GM18505 (cell line): ENCODE measurements at regions not wholly inside any gene's neighbourhood (a gene's known extent, or its start where the extent isn't known, plus 50 kb on each side); places are given as distances from the start of the nearest gene placed in this dataset.
"Not testable (repeated sequence)": the region's sequence is repeated elsewhere in the genome, so short reads cannot be mapped to it uniquely, and the experiment has no call there.

Source experiments
- ATAC-seq: cut with Tn5 transposase; IDR thresholded peaks from one replicate; pipeline ENCODE4 v1.9.1; 2021; ENCODE audit not compliant: unreplicated experiment
- POLR2A ChIP-seq: IDR thresholded peaks from 4 replicates; pipeline ENCODE4 v1.6.1; 2011; ENCODE audit warnings: borderline replicate concordance; ENCODE audit not compliant: insufficient read depth, insufficient read length; ENCODE audit errors: extremely low read depth

GRCh38 chr6:6734479-6735465 lies 146.3 kb downstream of the LY86 start:
- no peak for ATAC-seq
- TF ChIP-seq POLR2A, result no peak

DNA sequence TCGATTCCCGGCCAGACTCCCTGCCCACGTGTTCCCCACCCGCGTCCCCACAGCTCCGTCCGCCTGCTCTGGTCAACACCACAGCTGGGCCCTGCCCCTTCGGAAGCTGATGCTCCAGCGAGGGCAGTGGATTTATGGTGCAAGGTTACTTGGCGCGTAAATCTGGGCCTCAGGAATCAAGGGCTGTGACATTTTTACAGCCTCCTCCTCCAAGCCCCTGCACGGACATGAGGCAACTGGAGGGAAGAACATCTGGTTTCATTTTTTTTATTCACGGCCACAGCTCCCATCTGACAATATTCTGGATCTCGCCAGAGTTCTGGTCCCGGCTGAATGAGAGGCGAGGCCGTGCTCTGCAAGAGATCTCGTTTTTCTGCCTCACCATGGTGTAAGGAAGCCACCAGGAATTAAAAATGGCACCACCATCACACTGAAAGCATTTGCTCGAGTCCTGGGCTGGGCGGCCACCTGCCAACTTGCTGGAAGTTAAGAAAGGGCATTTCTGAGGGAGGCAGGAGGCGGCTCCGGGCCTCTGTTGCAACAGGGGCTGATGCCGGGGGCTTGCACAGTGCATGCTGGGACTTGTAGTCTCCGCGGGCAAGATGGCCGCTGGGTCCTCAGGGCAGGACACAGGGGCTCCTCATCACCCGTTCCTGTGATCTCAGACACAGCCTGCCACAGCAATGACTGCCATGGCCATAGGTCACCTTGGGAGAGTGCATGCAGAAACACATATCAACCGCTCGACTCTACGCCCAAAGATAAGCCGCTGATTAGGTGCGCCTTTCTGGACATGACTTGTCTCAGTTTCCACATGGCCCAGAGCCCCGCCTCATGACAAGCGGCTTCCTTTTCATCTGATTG lies 148.5 kb downstream of the LY86 start:
- ATAC-seq, result no peak

DNA sequence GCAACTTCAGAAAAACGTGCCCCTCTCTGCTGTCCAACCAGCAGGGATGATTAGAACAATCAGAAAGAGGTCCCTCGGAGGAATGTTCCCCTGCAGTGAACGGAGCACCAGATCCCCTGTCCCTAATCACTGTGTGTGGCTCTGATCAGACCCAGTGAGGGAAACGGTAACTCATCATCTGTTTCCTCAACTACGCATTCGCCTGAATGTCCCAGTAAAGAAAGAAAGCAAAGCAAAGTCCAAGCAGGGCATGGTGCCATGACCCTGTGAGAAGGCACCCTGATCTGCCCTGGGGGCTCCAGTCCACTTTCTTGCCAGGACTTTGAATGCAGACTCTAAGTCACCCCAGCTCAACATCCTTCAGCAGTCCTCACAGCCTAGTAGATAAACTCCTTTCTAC lies 149.2 kb downstream of the LY86 start:
- ATAC-seq, result no peak
- TF ChIP-seq POLR2A, result no peak

More for the DNA sequence above, 148.5 kb downstream of the LY86 start:
- TF ChIP-seq POLR2A, result no peak

DNA sequence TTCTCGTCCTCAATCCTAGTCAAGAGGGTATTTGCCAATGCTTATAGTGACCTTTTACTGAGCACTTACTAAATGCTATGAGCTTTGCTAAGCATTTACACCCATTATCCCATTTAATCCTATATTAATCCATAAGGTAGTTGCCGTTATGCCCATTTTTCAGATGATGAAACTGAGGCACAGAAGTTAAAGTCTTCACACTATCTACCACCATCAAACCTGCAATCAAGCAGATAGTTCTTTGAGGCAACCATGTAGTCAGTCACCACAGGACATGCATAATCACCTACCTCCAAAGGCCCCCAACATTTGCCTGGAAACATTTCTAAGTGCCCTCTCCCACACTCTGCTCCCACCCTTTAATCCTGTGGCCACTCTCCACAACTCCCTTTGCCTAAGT lies 149.6 kb downstream of the LY86 start:
- ATAC-seq, result no peak
- no peak for TF ChIP-seq POLR2A

DNA sequence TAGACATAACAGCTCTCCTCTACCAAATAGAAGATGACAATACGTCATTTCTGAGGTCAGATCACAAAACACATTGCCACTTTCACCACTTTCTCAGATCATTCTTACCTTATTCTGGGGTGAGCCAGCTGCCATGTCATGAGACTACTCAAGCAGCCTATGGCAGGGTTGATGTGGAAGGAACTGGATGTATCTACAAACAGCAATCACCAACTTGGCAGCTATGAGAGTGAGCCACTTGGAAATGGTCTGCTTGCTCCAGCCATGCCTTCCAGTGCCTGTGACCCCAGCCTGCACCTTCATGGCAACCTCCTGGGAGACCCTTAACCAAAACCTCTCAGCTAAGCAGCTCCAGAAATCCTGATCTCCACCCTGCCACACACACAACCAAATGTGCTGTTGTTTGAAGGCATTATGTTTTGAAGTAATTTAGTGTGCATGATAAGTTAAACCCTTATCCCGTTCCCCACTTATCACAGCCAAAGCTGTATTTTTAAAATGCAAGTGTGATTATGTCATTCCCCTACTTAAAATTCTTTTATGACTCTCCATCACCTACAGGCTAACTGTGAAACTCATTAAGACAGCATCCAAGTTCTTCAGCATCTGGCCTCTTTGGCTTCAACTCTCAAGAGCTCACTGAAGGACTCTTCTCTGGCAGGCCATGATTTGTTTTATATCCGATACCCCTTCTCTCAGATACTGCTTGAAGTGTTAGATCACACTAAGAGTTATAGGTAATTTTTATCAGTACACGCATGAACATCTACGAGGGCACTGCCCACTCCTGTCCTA lies 150.6 kb downstream of the LY86 start:
- no peak for ATAC-seq
- TF ChIP-seq POLR2A, result no peak

- no peak for ATAC-seq
- no peak for TF ChIP-seq POLR2A
Observed at GRCh38 chr6:6740595-6740994, 152.1 kb downstream of the LY86 start.

DNA sequence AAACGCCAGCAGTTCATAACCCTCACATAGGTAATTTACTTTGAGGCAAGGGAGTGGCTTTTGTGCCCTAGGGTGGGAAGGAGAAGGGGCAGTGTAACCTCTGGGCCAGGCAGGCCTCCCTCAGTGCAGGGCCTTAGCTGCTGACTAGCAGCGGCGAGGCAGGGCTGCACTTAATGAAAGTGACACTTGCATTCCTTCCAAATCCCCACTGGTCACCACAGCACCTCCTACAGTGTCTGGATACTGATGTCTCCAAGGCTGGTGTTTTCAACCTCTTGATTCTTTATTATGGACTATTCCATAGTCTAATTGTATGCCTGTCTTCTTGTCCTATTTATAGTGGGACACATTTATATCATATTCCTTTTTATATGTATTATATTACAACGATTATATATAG lies 152.7 kb downstream of the LY86 start:
- no peak for TF ChIP-seq POLR2A
- ATAC-seq, result no peak

DNA sequence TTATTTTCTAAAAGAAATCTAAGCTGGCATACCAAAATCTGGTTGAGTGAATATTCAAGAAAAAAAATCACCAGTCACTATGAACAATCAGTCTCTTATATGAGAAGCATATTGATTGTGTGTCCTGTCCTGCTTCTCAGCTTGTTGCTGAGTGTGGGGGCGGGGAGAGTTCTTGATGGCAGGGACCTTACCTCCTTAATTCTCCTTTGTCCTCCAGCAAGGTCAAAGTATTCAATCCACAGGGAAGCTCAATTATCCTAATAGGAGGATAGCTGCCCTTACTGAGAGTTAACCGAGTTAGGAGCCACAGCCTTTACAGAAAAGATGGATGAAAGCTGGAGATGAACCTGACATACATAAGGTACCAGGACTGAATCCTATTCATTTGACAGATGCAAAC lies 154.0 kb downstream of the LY86 start:
- no peak for TF ChIP-seq POLR2A

DNA sequence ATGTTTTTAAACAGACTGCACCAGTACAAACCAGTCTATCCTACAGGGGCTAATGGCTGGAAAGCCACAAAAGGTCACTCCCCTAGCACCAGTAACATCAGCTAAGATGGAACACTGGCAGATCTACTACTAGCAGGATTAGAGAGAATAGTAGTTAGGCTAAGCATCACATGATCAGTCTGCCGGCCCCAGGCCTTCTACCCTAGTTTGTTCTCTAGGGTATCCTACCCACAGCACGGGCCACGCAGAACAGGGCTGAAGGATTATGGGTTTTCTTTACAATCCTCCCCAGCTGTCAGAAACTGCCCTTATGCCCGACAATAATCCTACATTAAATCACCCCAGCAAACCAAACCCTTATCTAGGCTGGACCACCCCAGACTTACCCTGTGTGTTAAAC lies 156.0 kb downstream of the LY86 start:
- TF ChIP-seq POLR2A, result no peak

More for the DNA sequence above, 154.0 kb downstream of the LY86 start:
- ATAC-seq, result no peak

GRCh38 chr6:6745637-6746332 lies 157.3 kb downstream of the LY86 start:
- ATAC-seq, result not testable (repeated sequence)

More for the DNA sequence above, 156.0 kb downstream of the LY86 start:
- ATAC-seq, result no peak

DNA sequence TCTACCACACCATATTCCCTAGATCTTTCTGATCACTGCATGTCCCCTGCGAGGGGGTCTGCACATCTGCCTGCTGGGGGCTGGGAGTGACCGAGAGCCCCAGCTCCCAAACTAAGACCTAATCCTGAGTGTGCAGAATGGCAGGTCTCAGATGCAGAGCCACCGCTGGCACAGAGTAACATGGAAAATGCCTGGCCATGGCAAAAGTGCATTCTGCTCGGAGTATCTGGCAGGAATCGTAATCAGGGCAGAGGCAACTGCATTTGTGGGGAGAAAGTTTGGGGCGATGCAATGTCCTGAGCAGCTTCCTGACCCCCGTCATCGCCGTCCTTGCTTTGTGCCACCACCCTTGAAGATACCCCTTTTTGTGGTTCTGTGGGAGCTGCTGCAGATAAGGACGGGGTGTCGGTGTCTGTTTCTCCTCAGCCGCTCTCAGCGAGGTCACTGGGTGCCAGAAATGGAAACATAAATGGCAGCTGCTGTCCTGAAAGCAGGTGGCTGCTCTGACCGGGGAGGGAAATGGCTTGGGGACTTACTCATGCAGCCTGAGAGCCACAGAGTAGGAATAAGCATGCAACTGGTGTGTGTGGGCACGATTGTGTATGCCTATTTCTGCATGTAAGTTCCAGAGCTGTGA lies 157.9 kb downstream of the LY86 start:
- no peak for TF ChIP-seq POLR2A
- no peak for ATAC-seq

GRCh38 chr6:6746970-6747338 lies 158.4 kb downstream of the LY86 start:
- ATAC-seq, result no peak
- TF ChIP-seq POLR2A, result no peak
